OCI-LY1 (cell line): ENCODE measurements at regions not wholly inside any gene's neighbourhood (a gene's known extent, or its start where the extent isn't known, plus 50 kb on each side); places are given as distances from the start of the nearest gene placed in this dataset.
"Not testable (repeated sequence)": the region's sequence is repeated elsewhere in the genome, so short reads cannot be mapped to it uniquely, and the experiment has no call there.

ENCODE experiments used
- H2AFZ ChIP-seq: fragments of 200-600 bp; sonication (generic), shearing (Covaris generic); 2 replicates; pipeline ENCODE4 v1.6.0; 2014; ENCODE audit warnings: antibody characterized with exemption, mild to moderate bottlenecking, low read length
- H3F3A ChIP-seq: fragments of 200-600 bp; sonication (generic), shearing (Covaris generic); 2 replicates; pipeline ENCODE4 v1.6.0; 2014; ENCODE audit warnings: mild to moderate bottlenecking, antibody characterized with exemption, low read length, moderate library complexity; ENCODE audit not compliant: insufficient read depth
- H3K27ac ChIP-seq: fragments of 200-600 bp; sonication (generic); 2 replicates; pipeline ENCODE4 v1.5.1; 2014; ENCODE audit warnings: low read length, mixed run types, mild to moderate bottlenecking, low read depth; ENCODE audit not compliant: poor library complexity, severe bottlenecking
- H3K27me3 ChIP-seq: fragments of 200-600 bp; sonication (generic); 2 replicates; pipeline ENCODE4 v1.6.0; 2014; ENCODE audit warnings: antibody characterized with exemption, mild to moderate bottlenecking, low read length, moderate library complexity; ENCODE audit not compliant: insufficient read depth
- H3K36me3 ChIP-seq: fragments of 200-600 bp; sonication (generic); 2 replicates; pipeline ENCODE4 v1.6.1; 2014; ENCODE audit warnings: mild to moderate bottlenecking, antibody characterized with exemption, low read length, moderate library complexity, mixed read lengths; ENCODE audit not compliant: insufficient read depth
- H3K4me1 ChIP-seq: fragments of 200-600 bp; sonication (generic); 2 replicates; pipeline ENCODE4 v1.5.1; 2014; ENCODE audit warnings: mild to moderate bottlenecking, low read length, moderate library complexity; ENCODE audit not compliant: insufficient read depth, severe bottlenecking
- H3K4me2 ChIP-seq: fragments of 200-600 bp; sonication (generic), shearing (Covaris generic); 2 replicates; pipeline ENCODE4 v1.6.1; 2014; ENCODE audit warnings: low read length
- H3K4me3 ChIP-seq: fragments of 200-600 bp; sonication (generic); 2 replicates; pipeline ENCODE4 v1.5.1; 2014; ENCODE audit warnings: low read length, low read depth, mild to moderate bottlenecking, mixed read lengths; ENCODE audit not compliant: poor library complexity, severe bottlenecking
- H3K79me2 ChIP-seq: fragments of 200-600 bp; shearing (Covaris generic); 2 replicates; pipeline ENCODE4 v1.6.1; 2016; ENCODE audit warnings: mixed run types, low read length, mixed read lengths; ENCODE audit not compliant: insufficient read depth
- H3K9ac ChIP-seq: fragments of 200-600 bp; sonication (generic), shearing (Covaris generic); 2 replicates; pipeline ENCODE4 v1.6.1; 2014; ENCODE audit warnings: mild to moderate bottlenecking, low read length, mixed read lengths
- H3K9me2 ChIP-seq: fragments of 200-600 bp; sonication (generic), shearing (Covaris generic); 2 replicates; pipeline ENCODE4 v1.6.1; 2014; ENCODE audit warnings: low read depth, mild to moderate bottlenecking, low read length, mixed read lengths
- H3K9me3 ChIP-seq: fragments of 200-600 bp; shearing (Covaris generic); 2 replicates; pipeline ENCODE4 v1.6.1; 2014; ENCODE audit warnings: low read length, mixed read lengths
- H4K20me1 ChIP-seq: fragments of 200-600 bp; sonication (generic), shearing (Covaris generic); 2 replicates; pipeline ENCODE4 v1.6.0; 2016; ENCODE audit warnings: mild to moderate bottlenecking, low read length; ENCODE audit not compliant: insufficient read depth
- CTCF ChIP-seq: fragments of 200-600 bp; sonication (generic), shearing (Covaris generic); IDR thresholded peaks from 2 replicates; pipeline ENCODE4 v1.5.1; 2017; ENCODE audit warnings: mild to moderate bottlenecking, antibody characterized with exemption, low read length, moderate library complexity, mixed read lengths
- EZH2 ChIP-seq: fragments of 200-600 bp; sonication (generic), shearing (Covaris generic); IDR thresholded peaks from 2 replicates; pipeline ENCODE4 v1.8.0; 2017; ENCODE audit warnings: borderline replicate concordance, mixed run types, mild to moderate bottlenecking, antibody characterized with exemption, low read length, moderate library complexity, mixed read lengths

- H3K79me2 ChIP-seq, result no peaks in the 10 kb centered on the region
- H3K9me2 ChIP-seq, result no peaks in the 10 kb centered on the region
- no peak overlapping the region for H3K27ac ChIP-seq
- H2AFZ ChIP-seq, result no peak overlapping the region
- no peak overlapping the region for H3K4me3 ChIP-seq
- no peak overlapping the region for H3K9ac ChIP-seq
- H3K36me3 ChIP-seq, result no peaks in the 10 kb centered on the region
- TF ChIP-seq CTCF (no peak), EZH2 (no peak)
- H3K27me3 ChIP-seq, result no peaks in the 10 kb centered on the region
- no peaks in the 10 kb centered on the region for H4K20me1 ChIP-seq
- H3K4me1 ChIP-seq, result no peaks in the 10 kb centered on the region
- no peaks in the 10 kb centered on the region for H3F3A ChIP-seq
- H3K4me2 ChIP-seq, result no peak overlapping the region
- H3K9me3 ChIP-seq, result no peaks in the 10 kb centered on the region
These were observed 78.3 kb upstream of the ZPLD1 start for GRCh38 chr3:102356506-102356905.

- not testable (repeated sequence) for H3K79me2 ChIP-seq, H3K9ac ChIP-seq, H3K27me3 ChIP-seq, H4K20me1 ChIP-seq, H3K9me3 ChIP-seq, H3K4me1 ChIP-seq, H3K27ac ChIP-seq, H3K9me2 ChIP-seq, H3K36me3 ChIP-seq, H3K4me3 ChIP-seq, H3K4me2 ChIP-seq, H2AFZ ChIP-seq, H3F3A ChIP-seq
These were observed 77.5 kb upstream of the ZPLD1 start for GRCh38 chr3:102357313-102357712.

- Histone ChIP-seq H3F3A (no peaks in the 10 kb centered on the region), H3K9ac (no peak overlapping the region), H4K20me1 (no peaks in the 10 kb centered on the region), H3K4me3 (no peak overlapping the region), H2AFZ (no peak overlapping the region), H3K9me2 (no peaks in the 10 kb centered on the region), H3K27me3 (no peaks in the 10 kb centered on the region), H3K4me1 (no peaks in the 10 kb centered on the region), H3K79me2 (no peaks in the 10 kb centered on the region), H3K9me3 (peaks cover 2% of the 10 kb centered on the region; the same call in 1 of the 2 replicates), H3K36me3 (no peaks in the 10 kb centered on the region), H3K27ac (no peak overlapping the region), H3K4me2 (no peak overlapping the region)
- TF ChIP-seq EZH2 (no peak), CTCF (no peak)
These were observed 74.5 kb upstream of the ZPLD1 start for GRCh38 chr3:102360183-102360860.

- Histone ChIP-seq H3K4me1 (no peaks in the 10 kb centered on the region), H3K79me2 (no peaks in the 10 kb centered on the region), H3K27ac (no peak overlapping the region), H4K20me1 (no peaks in the 10 kb centered on the region), H3F3A (no peaks in the 10 kb centered on the region), H2AFZ (no peak overlapping the region), H3K36me3 (no peaks in the 10 kb centered on the region), H3K27me3 (no peaks in the 10 kb centered on the region), H3K9ac (no peak overlapping the region), H3K9me3 (peaks cover 2% of the 10 kb centered on the region; the same call in 1 of the 2 replicates), H3K4me2 (no peak overlapping the region), H3K4me3 (no peak overlapping the region), H3K9me2 (no peaks in the 10 kb centered on the region)
- TF ChIP-seq CTCF (no peak), EZH2 (no peak)
These were observed 73.7 kb upstream of the ZPLD1 start for GRCh38 chr3:102361101-102361500.

GRCh38 chr3:102366116-102366515, 68.7 kb upstream of the ZPLD1 start:
- H3K9ac ChIP-seq, H3F3A ChIP-seq, H3K4me1 ChIP-seq, H3K9me2 ChIP-seq, H2AFZ ChIP-seq, H3K27ac ChIP-seq, H4K20me1 ChIP-seq, H3K4me2 ChIP-seq, H3K27me3 ChIP-seq, H3K4me3 ChIP-seq, H3K79me2 ChIP-seq, H3K9me3 ChIP-seq, H3K36me3 ChIP-seq: not testable (repeated sequence)
